NB4 (cell line): ENCODE measurements at regions not wholly inside any gene's neighbourhood (a gene's known extent, or its start where the extent isn't known, plus 50 kb on each side); places are given as distances from the start of the nearest gene placed in this dataset.

ENCODE experiments used
- DNase-seq: peaks from one replicate; pipeline ENCODE4 v3.0.0; 2010; ENCODE audit warnings: low read depth
- H3K4me3 ChIP-seq: one replicate; pipeline ENCODE4 v1.5.1; 2011; ENCODE audit warnings: mild to moderate bottlenecking, low read depth, low read length, moderate library complexity
- MYC ChIP-seq: IDR thresholded peaks from 2 replicates; pipeline ENCODE4 v1.6.1; 2011; ENCODE audit warnings: low read depth, low read length
- POLR2A ChIP-seq: IDR thresholded peaks from 2 replicates; pipeline ENCODE4 v1.6.1; 2011; ENCODE audit warnings: mild to moderate bottlenecking; ENCODE audit not compliant: insufficient read length; ENCODE audit errors: extremely low read depth
- TF ChIP-seq, protein P1 (sequence below): IDR thresholded peaks from 2 replicates; pipeline ENCODE4 v1.6.1; 2011; ENCODE audit warnings: low read depth, low read length
- TF ChIP-seq, protein P2 (sequence below): IDR thresholded peaks from one replicate; pipeline ENCODE4 v1.5.1; 2012; ENCODE audit warnings: low read depth, low read length

DNA sequence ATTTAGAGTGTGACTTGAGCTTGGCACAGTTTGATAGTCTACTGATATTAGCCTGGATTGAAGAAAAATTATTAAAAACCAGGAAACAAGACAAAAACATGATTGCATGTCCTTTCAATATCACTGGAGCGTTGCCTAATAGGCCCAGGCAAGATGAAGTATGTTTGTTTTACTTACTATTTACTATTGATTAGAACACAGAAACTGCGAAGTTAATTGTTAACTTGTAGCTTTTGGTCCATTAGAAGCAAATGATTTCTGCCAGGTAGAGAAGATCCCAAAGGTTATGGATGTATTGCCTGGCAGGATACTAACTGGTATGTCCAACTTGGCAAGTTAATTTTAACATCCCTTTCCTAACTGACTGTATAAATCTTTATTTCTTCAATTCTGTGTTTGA, 268.9 kb downstream of the ETNK1 start:
- no peak overlapping the region for H3K4me3 ChIP-seq
- TF ChIP-seq, protein P1, sequence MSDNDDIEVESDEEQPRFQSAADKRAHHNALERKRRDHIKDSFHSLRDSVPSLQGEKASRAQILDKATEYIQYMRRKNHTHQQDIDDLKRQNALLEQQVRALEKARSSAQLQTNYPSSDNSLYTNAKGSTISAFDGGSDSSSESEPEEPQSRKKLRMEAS, result no peak
- TF ChIP-seq MYC (no peak), POLR2A (no peak)
- DNase-seq, result no peak

DNA sequence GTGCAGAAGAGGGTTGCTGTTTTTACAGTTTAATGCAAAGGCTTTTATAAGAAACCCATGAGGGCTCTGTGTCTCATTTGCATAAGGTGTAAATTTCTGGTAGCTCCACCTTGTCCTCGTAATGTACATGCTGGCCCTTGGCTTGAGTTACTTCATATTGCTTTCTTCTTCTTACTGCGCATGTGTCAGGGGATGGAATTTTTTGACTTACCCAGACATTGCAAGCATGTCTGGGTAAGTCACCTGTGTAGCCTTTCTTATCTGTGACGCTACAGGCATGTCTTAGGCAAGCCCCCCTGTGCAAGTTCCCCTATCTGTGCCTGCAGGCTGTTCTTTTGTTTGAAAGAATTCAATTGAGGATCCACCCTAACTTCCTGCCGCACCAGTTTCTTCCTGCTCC, 274.2 kb downstream of the ETNK1 start:
- H3K4me3 ChIP-seq, result no peak overlapping the region
- DNase-seq, result no peak
- TF ChIP-seq, protein P2, sequence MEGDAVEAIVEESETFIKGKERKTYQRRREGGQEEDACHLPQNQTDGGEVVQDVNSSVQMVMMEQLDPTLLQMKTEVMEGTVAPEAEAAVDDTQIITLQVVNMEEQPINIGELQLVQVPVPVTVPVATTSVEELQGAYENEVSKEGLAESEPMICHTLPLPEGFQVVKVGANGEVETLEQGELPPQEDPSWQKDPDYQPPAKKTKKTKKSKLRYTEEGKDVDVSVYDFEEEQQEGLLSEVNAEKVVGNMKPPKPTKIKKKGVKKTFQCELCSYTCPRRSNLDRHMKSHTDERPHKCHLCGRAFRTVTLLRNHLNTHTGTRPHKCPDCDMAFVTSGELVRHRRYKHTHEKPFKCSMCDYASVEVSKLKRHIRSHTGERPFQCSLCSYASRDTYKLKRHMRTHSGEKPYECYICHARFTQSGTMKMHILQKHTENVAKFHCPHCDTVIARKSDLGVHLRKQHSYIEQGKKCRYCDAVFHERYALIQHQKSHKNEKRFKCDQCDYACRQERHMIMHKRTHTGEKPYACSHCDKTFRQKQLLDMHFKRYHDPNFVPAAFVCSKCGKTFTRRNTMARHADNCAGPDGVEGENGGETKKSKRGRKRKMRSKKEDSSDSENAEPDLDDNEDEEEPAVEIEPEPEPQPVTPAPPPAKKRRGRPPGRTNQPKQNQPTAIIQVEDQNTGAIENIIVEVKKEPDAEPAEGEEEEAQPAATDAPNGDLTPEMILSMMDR, result no peak
- TF ChIP-seq, protein P1, result no peak
- TF ChIP-seq POLR2A, result no peak

DNA sequence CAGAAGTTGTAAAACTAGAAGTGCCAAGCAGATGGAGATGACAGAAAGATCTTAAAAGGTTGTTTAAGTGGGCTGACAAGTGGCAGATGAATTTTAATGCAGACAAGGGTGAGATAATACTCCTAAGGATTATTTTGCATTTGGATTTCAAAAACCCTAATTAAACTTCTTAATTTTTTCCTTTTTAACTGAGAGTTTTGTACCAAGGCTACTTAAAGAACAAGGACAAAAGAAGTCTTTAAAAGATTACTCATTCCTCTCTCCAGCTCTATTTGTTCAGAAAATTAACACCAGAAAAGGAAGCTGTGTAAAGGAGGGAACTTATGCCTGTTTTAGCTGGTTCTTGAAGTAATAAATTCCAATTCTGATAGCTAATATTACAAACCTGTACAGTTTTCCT, 275.4 kb downstream of the ETNK1 start:
- TF ChIP-seq POLR2A (no peak), MYC (no peak)
- TF ChIP-seq, protein P1, result no peak
- TF ChIP-seq, protein P2, result no peak
- H3K4me3 ChIP-seq, result no peak overlapping the region
- no peak for DNase-seq

DNA sequence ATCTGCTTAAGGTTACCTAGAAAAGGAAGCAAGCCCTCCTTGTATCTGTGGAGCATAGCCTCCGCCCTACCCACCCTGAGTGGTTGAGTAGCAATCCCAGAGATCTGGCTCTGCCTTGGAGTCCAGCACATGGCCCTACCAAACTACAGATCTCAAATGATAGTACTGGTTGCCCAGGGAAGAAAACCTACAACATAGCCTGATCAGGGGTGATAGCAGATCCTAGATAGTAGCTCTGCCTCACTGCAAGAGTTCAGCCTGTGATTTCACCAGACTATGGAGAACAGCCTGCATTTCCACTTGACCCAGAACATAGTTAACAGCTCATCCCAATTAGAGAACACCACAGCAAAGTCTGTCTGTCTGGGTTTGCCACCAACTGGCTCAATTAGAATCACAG, 279.5 kb downstream of the ETNK1 start:
- no peak for DNase-seq
- TF ChIP-seq, protein P1, result no peak
- TF ChIP-seq MYC (no peak), POLR2A (no peak)
- TF ChIP-seq, protein P2, result no peak
- H3K4me3 ChIP-seq, result no peak overlapping the region

DNA sequence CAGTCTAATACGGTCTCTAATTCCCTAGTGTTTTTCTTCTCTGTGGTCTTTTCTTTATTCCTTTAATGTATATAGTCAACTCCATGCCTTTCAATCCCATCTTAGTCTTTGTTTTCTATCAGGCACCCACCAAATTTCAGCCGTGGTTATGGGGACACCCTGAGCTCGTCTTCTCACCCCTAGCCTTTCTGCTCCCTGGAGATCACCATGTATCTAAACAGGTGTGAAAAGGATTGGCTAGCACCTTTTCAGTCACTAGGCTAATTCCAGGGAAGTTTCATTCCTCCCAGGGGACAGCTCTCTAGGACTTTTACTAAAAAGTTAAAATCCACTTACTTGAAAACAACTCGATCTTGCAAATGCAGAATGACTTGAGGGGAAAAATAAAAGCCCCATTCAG, 291.3 kb downstream of the ETNK1 start:
- no peak overlapping the region for H3K4me3 ChIP-seq
- DNase-seq, result no peak
- TF ChIP-seq, protein P2, result no peak
- TF ChIP-seq, protein P1, result no peak
- TF ChIP-seq POLR2A (no peak), MYC (no peak)

DNA sequence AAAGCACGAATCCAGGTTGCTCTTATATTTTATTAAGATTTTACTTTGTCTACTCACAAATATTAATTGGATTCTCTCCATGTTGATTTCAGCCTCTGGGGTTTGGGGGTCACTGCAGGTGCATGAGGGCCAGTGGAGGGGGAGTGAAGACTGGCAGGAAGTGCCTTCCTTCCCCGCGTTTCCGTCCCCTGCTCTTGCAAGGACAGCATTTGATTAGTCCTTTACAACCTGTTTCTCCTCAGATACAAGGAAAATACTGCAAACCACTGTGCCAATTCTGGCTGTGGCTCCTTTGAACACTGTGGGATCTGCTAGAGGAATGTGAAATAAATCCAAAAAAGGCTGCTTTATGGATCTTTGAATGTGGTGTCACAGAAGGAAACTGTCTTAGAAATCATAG, 291.8 kb downstream of the ETNK1 start:
- TF ChIP-seq MYC, result no peak
- TF ChIP-seq POLR2A, result no peak
- TF ChIP-seq, protein P2, result no peak
- TF ChIP-seq, protein P1, result no peak
- DNase-seq, result no peak
- H3K4me3 ChIP-seq, result no peak overlapping the region
